NOMO-1 (cell line): ENCODE measurements at regions not wholly inside any gene's neighbourhood (a gene's known extent, or its start where the extent isn't known, plus 50 kb on each side); places are given as distances from the start of the nearest gene placed in this dataset.
"Not testable (repeated sequence)": the region's sequence is repeated elsewhere in the genome, so short reads cannot be mapped to it uniquely, and the experiment has no call there.

Experiments used
- DNase-seq, 2 experiments: peaks; one replicate each; lab custom pipeline; 2025; ENCODE audit not compliant: unreplicated experiment in 2 of 2; lab: John Stamatoyannopoulos, UW

DNA sequence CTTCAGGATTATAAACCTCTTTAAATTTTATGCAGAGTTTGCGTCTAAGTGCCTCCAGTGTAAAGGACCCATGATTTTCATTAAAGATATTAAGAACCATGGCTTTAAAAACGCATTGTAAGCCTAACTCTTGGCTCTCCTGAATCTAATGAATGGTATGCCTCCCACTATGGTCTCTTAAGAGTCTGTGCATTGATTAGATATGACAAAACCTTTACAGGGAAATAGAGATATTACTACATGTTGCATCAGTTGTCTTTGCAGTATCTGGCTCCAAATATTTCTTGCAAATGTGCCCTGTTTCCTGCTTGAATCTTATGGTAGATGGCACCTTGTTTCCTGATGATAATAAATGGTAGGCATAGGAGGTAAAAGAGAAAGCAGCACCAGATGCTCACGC, 189.3 kb upstream of the FSHR start:
- DNase-seq, result no peak

DNA sequence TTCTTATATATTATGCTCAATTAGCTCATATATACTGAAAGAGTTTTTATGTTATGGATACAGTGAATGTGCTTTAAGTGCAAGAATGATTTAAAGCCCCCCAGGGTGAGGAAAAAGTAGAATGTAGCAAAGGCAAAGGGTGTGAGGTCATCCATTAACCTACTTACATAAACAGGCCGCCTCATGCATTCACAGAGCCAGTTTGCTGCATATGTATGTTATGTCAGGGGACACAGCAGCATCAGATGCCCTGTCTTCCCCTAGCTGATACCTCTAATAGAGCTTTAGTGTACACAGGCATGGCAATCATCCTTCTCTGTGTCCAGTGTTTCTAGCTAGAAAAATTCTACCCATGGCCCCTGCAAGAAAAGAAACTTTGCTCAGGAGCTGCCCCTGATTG, 187.8 kb upstream of the FSHR start:
- no peak for DNase-seq

GRCh38 chr2:49335546-49335945, 181.2 kb upstream of the FSHR start:
- no peak for DNase-seq

- no peak for DNase-seq
Observed at GRCh38 chr2:49332415-49332814, 178.1 kb upstream of the FSHR start.

DNA sequence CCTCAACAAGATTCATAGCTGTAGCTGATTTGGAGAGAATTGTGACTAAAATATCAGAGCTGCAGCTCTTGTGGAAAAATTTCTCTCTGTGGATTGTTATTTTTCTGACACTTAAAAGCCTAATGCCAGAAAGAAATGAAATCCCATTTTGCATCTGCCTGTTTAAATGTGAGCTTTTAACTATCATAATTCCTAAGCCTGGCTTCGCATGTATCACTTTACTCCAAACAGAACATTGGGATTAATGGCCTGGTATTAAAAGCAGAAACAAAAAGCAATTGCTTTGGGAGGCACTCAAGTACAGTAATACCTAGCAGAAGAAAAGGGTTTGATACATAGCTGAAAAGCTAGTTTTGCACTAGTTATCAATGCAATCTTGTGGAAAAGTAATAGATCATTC, 164.2 kb upstream of the FSHR start:
- DNase-seq, result no peak

DNA sequence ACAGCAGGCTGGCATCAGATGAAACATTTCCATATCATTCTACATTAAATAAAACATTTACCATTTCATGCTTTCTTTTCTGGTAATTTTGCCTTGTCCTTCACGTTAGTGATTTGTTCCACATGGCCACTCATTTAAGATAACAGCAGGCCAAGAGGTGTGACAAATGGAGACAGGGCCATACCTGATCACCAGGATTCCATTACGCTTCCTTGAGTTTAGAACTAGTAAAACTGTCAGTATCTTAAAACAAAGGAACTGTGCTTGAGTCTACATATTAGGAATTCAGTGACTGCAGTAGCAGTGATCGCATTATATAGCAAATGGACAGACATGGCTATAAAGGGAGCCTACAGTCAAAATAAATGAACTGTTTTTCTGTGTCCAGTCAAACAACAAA, 155.1 kb upstream of the FSHR start:
- DNase-seq, result no peak

DNA sequence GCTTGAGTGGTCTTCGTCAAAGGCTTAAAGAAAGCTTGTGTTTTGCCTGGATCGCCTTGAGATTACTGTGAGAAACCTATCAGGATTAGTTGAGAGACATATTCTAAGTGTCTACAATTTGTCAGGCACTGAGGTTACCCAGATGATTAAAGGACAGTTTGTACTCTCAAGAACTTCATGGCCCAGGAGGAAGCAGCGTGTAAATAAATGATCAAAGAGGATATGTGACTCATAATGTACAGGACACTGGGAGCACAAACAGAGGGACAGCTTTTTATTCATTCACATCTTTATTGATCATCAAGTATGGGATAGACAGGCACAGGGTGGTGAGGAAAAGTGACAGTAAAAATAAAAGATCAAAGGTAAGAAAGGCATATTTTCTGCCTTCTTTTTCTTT, 152.6 kb upstream of the FSHR start:
- no peak for DNase-seq

GRCh38 chr2:49298693-49299092, 144.4 kb upstream of the FSHR start:
- DNase-seq, result not testable (repeated sequence)

GRCh38 chr2:49298230-49298629, 143.9 kb upstream of the FSHR start:
- no peak for DNase-seq

DNA sequence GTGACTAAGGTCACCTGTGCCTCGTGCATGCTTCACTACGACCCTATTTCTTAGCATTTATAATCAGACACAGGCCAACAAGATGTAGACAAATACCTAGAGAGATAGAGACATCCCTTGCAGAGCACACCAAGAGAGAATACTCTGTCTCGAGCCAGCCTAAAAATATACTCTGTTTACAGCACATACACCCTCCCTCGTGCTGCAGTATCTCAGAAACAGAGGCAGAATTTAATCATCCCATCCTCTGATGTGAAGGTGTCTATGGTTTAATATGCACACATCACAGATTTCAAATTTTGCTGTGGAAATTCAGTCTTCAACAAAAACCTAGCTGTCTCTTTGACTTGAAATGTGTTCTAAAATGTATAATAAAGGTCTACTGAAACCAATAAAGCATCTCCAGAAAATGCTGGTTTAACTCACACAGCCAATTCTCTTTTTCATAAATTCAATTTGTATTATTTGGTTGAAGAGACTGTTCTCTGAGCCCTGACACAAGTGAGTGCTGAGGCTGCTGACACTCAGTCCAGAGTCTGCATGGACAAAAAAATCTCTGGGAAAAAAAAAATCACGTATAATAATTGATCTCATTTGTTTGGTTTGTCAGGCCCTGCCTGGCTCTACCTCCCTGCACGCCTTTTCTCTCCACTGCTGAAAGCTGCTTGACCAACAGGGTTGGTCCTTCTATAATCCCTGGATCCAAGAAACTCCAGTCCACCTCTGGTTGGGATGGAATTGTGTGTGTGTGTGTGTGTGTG, 142.0 kb upstream of the FSHR start:
- no peak for DNase-seq

DNA sequence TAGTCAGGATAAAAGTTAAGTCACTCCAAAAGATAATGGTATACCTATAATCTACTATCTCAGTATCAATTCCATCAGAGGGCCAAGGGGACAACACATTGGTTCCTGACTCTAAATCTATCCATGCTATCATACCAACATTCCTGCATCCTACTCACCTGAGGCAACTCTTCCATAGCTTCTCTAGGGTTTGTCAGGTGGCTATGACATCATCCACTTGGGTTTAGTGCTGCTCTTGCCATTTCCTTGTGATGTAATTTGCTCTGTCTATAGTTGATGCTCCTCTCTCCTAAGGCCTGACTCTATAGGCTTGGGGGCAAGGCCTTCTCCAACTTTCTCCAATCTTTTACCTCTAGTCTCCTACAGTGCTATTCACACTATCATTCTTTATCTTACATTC, 139.9 kb upstream of the FSHR start:
- DNase-seq, result no peak

DNA sequence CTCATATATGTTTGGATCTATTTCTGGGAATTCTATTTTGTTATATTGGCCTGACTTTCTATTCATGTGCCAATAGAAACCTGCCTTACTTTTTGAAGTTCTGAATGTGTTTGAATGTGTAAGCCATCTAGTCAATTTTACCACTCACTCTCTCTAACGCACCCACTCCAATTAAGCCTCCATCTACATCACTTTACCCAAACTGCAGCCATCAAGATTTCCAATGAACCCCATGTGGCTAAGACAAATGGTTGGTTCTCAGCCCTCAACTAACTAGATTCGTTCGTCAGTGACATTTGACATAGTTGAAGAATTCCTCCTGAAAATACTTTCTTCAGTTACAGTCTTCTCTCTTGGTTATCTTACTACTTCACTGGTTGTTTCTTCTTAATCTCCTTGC, 137.3 kb upstream of the FSHR start:
- DNase-seq, result no peak

DNA sequence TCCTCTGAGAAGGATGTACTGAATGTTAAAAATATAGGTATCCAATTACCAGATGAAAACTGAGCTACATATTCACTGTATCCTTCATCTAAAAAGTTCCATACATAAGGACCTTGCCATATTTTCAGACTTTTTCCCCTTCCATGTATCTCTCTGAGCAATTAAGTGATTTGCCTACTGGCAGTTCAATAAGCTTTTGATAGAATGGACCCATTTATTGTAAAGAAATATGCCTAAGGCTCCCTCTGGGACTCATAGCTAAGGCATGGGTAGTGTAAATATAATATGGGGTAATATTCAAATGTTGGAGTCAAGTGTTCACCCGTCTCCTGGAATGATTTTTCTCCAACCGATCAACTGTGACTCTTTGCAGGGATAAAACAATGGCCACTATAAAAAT, 135.4 kb upstream of the FSHR start:
- no peak for DNase-seq

- DNase-seq, result no peak
Observed at GRCh38 chr2:49288902-49289700, 134.8 kb upstream of the FSHR start.

- DNase-seq, result no peak
Observed at GRCh38 chr2:49288113-49288705, 133.9 kb upstream of the FSHR start.

DNA sequence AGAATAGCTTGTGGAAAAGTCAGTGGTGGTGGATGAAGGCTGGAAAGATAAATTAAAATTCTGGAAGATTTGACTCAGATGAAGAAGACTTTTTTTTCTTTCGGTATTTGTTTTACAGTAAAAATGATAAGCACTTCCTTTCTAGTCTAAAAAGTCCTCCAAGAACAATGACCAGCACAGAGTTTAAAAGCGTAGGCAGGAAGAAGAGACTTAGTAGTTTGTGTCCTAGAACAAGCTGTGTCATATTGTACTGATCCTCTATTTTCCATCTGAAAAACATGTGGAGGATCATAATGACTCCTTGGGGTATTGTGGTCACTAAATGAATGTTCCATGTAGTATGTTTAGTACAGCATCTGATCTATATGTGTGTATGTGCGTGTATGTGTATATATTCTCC, 132.4 kb upstream of the FSHR start:
- DNase-seq, result no peak

- DNase-seq, result no peak
Observed at GRCh38 chr2:49286045-49286444, 131.7 kb upstream of the FSHR start.

GRCh38 chr2:49278561-49278960, 124.2 kb upstream of the FSHR start:
- no peak for DNase-seq

DNA sequence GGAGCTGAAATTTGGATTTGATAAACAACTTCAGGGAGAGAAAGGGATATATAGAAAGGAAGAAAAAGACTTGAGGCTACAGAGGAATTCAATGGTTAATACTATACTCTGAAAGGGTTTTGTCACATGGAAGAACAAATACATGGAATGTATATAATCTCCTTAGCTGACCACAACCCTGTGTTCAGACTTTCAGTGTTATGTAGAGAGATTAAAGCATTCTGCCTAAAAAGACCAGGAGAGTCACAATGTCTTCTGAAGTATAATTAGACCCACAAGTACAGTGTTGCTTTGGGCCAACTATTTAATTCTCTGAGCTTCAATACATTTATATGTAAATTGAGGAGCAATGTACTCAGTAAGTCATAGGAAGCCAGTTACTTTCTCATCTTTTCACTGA, 123.8 kb upstream of the FSHR start:
- DNase-seq, result no peak

- DNase-seq, result no peak
Observed at GRCh38 chr2:49271060-49271606, 116.8 kb upstream of the FSHR start.

GRCh38 chr2:49270091-49270490, 115.8 kb upstream of the FSHR start:
- DNase-seq, result no peak

DNA sequence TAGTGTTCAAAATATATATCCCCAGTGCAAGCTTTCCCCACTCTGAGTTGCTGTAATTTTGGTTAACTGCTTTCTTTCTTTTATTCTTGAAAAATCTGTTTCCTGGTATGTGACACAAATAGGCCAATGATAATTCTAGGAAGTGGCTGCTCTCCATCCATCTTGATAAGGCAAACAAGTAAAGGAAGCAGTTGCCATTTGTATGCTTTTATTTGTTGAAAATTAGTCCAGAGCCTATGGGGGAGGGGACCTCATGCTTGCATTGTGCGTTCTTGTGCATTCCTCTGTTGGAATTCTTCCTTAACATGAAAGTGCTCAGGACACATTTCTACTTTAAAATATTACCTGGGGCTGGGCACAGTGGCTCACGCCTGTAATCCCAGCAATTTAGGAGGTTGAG, 111.2 kb upstream of the FSHR start:
- no peak for DNase-seq
